Hepatic stellate cell (primary cell): ENCODE measurements at regions not wholly inside any gene's neighbourhood (a gene's known extent, or its start where the extent isn't known, plus 50 kb on each side); places are given as distances from the start of the nearest gene placed in this dataset.

Source experiments
- DNase-seq: peaks from one replicate; pipeline ENCODE4 v3.0.0; 2011; ENCODE audit warnings: low spot score

DNA sequence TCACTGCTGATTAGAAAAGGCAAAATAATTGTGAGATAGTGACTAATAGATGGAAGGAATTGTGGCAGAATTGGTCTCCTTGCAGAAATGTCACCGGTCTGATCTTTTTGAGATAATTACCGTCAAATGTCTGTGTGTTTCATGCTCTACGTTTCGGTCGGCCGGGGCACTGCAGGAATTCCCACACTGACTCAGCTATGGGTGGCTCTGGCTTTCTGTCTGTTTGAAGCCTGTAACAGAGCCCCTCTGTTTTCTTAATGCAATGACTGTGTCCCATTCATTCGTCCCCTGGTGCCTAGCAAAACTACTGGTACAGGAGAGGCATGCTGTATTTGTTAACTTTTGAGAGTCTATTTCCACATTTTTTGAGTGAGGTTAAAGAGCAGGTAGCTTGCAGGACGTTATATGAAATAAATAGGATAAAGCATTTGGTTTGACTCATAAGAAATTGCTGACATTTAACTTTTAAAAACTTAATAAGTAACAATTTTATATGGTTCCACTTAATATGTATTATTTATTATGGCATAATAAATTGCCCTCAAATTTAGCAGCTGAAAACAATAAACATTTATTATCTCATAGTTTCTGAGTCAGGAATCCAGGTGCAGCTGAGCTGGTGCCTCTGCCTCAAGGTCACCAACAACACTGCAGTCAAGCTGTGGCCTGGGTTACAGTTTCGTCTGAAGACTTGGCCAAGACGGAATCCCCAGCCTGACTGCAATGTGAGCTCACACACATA is 53.3 kb upstream of the CTBP2 start:
- no peak for DNase-seq

DNA sequence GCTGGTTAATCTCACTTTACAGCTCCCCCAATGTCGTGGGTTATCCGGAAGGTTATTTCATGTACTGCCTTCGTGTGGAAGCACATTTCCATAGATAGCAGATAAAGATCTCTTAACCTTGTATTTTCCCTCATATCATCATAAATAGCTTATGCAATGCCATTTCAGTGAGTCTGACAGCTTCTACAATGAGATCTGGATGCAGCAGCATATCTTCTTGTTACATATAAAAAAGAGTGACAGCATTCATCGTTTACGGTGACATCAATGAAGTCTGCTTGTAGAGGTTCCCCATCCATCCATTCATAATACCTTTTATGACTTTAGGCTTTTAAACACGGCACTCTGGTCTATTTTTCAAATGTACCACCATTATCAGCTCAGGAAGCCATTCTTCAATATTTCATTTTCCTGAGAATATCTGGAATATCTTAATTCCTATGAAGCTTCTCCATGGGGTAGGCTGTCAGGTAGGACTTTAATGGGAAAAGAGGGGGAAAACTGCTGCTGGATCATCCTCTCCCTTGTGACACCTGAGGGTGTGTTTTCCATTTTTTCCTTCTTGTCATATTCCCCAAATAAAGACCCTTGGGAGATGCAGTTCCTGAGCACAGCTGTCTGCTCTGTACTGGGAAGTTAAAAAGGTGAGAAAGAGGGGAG is 51.9 kb upstream of the CTBP2 start:
- DNase-seq: no peak
